Left ventricle myocardium superior (tissue), 1 donor: ENCODE measurements at regions not wholly inside any gene's neighbourhood (a gene's known extent, or its start where the extent isn't known, plus 50 kb on each side); places are given as distances from the start of the nearest gene placed in this dataset.
A peak's percentile ranks its signal among the peaks of the same experiment; 100 is the strongest.

ENCODE experiments used
- ATAC-seq: fragments of 200-7000 bp; cut with Tn5 transposase; one replicate; pipeline ENCODE4 v1.9.1; 2020; ENCODE audit warnings: mild to moderate bottlenecking, moderate library complexity
- DNase-seq: peaks from one replicate; pipeline ENCODE4 v3.0.0-alpha.2; 2020
- intact Hi-C: fragments of 100-400 bp; cut with micrococcal nuclease; formaldehyde crosslinking; loops from one replicate; pipeline ENCODE4 v1.11.0; 2022
- donor health status: DM: no; HTN: yes; CAD: no; lungs with severe emphysema.

DNA sequence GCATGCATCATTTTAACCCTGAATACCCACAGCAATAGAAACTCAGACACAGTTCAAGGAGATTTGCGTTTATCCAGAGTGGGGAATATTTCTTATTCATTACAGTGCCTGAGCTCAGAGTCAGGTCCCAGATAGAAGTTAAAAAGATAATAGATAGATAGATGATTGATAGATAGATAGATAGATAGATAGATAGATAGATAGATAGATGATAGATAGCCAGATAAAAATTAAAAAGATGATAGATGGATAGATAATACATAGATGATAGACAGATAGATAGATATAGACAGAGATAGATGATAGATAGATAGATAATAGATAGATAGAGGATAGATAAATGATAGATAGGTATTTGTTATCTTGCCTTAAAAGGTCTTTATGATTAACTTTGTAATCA is 184.7 kb downstream of the MYLK4 start:
- DNase-seq (no peak), ATAC-seq (no peak)
- intact Hi-C loops, result no loop called here

DNA sequence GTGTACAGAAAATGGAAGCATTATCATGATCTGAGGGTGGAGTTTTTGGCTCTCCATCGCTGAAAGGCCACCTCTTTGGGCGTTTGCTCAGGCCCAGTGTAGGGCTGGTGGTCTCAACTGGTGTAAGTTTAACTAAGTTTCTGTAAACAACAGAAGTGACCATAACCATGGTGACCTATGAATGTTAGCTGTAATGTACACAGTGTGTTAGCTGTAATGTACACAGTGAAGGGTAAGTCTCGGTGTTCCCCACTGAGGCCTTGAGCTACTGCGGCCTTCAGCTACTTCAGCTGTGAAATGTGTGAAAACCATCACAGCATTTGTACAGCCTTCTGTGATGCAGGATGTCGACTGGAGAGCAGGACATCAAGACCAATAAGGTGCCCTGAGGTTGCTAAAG is 185.2 kb downstream of the MYLK4 start:
- intact Hi-C loops, result no loop called here
- DNase-seq (no peak), ATAC-seq (no peak)

DNA sequence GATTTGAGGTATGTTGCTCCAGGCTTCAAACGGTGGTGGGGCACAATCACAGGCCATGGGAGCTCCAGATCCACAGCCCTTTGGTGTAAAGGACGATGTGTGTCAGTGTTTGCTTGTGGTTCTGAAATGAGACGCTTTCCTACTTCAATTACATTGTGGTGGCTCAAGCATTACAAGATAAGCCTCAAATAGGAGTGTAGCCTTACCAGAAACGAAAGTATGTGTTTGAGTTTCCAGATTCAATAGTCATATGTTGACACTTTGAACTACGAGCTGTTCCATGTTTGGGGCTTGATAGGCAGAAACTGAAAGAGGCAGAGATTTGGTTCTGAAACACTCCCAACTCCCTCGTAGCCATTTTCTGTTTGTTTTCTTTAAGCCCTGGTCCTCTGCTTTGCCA is 187.1 kb downstream of the MYLK4 start:
- no peak for DNase-seq
- intact Hi-C loops, result no loop called here
- no peak for ATAC-seq

DNA sequence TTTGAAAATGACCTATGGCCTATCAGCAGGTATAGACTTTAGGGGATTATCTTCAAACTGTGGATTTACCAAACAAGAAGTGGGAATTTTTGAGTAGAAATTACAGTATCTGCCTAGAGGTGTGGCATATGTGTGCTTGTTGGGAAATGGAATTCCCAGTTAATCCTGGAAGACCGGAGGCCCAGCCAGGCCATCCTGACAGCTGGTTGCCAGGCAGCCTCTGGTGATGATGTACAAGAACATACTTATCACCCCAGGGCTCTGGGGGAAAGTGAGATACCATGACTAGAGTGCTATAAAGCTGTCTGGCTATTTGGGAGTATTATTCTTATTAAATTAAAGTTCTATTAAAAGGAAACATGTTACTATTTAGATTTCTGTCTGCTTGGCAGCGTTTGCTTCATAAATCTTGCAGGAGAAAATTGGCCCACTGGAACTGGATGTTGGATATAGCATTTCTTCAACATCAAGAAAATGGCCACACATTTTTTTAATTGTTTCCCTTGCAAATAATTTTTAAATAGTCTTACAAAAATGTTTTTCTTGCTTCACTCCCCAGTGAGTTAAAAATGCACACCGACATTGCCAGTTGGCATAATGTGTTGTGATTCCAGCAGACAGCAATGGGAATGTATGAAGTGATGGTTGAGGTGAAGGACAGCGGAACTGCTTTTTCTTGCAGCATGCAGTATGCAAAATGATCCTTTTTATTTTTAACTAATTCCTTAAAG is 187.8 kb downstream of the MYLK4 start:
- intact Hi-C loops, result no loop called here
- DNase-seq (peak; percentile 44), ATAC-seq (peak; percentile 92)

DNA sequence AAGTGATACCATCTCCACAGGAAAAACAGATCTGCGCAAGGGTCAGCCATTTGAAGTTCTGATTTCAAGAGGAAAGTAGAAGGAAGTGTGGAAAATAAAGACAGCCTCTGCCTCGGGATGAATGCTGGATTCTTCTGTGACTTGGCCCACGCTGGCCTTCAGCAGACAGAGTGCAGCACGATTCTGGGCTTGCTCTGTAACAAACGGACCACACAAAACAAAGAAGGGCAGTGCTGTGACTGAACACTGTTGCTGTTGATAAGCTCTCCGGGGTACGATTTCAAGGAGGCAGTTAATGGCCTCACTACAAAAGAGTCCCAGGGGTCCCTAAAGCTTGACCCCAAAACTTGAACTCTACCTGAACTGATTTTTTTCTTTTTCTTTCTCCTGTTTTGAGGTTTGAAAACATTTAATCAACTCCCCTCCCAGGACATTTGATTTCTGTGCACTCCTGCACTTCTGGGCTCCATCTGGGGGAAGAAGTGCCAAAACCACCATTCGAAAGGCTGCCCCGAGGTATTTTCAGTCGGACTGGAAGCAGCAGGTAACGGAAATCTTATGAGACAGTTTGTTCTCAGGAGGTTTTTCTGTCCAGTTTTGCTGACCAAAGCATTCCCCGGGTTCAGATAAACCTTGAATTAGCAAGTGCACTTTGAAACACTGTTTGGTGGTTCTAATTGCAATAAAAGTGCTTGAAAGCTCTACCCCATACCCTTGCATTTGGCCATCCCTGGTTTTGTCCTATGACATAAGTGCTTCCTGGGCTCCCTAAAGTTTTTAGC is 189.6 kb downstream of the MYLK4 start:
- DNase-seq, result no peak
- intact Hi-C loops, result no loop called here
- no peak for ATAC-seq

DNA sequence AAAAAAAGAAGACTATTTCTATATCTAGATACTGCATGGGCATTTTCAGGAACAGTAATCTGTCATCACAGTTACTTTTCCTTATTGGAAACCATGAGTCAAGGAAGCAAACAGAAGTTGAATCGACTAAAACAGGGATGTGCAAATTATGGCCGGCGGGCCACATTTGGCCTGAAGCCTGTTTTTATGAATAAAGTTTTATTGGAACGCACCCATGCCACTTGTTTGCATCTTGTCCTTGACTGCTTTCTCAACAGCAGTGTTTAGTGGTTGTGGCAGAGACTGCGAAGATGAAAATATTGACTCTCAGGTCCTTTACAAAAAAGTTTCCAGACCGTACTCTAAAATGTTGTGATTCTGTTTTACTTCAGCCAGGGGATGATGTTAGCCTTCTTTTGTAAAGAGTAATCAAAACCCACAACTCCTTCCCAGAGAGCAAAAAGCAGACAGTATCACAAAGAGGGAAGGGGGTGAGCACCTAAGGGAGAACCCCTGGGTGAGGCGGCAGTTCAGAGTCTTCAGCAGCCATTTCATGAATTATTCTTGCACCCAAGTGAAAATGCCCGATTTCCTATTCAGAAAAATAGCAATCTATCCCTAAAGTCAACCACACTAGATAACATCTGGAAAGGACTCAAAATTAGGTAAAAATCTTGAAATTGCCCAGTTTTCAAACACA is 190.4 kb downstream of the MYLK4 start:
- DNase-seq, result no peak
- intact Hi-C loops, result no loop called here
- ATAC-seq, result no peak

DNA sequence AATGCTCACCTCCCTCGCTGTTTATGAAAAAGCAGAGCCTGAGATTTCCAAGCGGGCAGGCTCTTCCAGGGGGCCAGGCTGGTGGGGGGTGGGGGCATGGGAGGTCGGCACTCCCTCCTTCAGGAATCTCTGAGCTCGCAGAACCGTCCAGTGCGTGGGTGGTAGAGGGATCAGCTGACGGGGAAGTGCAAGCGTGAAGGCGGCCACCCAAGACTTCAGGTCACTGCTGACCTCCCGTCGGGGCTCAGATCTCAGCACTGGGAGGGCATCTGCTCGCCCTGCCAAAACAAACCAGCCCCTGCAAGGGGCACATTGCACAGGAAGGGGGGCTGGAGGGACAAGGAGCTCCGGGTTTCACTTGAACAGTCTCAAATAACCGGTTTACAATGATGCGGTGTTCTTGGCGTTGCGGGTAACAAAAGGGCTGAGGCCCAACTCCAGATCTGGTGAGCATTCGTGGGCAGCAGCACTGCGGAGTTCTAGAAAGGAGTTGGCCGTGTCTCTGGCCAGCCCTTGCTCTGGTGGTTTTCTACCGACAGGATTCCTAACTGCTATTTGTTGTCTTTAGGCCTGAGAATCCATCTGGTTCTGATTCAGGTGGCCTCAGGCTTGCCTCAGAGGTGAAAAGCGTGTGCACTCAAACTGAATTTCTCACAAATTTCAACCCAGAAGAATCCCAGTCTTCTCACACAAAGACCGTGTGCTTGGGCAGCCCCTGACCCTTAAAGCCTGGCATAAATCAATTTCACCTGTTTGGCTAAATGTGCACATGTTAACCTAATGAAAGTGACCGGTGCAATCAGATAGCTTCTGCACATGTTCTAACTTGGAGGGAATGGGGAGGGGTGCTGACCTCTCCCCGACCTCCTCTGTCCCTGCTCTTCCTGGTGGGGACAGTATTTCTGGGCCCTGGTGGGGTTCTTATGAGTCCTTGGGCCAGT is 191.6 kb downstream of the MYLK4 start:
- no peak for ATAC-seq
- DNase-seq, result no peak
- intact Hi-C loops, result no loop called here

DNA sequence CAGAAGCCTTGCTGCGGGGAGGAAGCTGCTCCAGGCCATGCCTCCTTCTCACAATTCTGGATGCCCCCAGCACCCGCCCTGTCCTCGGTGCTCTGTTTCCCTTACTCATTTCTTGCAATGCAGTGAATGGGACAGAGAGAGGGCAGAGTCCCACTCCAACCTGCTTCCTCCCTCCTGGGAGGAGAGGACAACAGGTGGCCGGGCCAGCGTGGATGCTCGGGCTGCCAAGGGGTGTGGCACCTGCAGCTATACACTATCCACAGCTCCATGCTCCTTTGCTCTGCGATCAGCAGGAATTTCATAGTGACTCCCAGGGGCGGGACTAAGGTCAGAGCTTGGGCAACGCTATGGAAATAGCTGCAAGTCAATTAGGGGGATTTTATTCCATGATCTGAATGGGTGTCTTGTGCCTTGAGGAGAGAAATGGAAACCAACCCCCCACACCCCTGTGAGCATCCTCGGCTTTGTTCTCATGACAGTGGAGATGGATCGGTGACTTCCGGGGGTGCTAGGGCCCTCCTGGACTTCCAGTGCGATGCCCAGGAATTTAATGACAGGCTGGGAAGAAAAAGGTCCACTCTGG is 192.5 kb downstream of the MYLK4 start:
- ATAC-seq (no peak), DNase-seq (no peak)
- intact Hi-C loops, result no loop called here

DNA sequence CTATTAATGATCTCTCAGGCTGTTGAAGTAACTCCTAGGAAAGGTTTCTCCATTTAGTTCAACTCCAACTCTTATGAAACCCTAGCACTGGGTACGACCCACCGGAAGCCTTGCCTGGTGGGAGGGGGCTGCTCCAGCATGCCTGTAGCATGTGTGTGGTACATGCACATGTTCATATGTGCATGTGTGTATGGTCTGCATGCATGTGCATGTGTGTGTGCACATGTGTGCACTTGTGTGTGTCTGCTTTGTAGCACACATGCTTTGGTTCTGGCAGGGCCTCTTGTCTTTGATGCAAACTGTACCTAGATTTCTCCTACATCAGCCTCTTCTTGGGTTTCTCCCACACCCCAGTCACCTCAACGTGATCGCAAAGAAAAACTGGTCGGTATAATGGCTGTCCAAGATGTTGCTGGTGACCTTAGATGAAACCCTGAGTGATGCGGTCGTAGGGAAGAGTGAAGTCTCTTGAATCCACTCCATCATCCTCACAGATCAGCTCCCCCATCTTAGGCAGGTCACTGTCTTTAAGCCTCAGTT is 193.5 kb downstream of the MYLK4 start:
- ATAC-seq (no peak), DNase-seq (no peak)
- intact Hi-C loops, result no loop called here

DNA sequence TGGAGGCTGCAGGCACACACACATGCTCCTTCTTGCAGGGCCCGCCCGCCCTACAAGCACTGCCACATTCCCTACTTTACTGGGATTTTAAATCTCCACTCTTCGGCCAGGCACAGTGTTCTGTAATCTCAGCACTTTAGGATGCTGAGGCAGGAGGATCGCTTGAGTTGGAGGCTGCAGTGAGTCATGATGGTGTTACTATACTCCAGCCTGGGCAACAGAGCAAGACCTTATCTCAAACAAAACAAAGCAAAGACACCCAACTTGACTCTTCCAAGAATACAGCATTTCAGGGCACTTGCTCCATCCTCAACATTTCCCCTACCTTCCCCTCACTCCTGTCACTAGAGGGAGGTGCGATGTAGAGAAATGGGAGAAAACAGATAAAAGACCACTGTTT is 194.0 kb downstream of the MYLK4 start:
- ATAC-seq (no peak), DNase-seq (no peak)
- intact Hi-C loops, result no loop called here

DNA sequence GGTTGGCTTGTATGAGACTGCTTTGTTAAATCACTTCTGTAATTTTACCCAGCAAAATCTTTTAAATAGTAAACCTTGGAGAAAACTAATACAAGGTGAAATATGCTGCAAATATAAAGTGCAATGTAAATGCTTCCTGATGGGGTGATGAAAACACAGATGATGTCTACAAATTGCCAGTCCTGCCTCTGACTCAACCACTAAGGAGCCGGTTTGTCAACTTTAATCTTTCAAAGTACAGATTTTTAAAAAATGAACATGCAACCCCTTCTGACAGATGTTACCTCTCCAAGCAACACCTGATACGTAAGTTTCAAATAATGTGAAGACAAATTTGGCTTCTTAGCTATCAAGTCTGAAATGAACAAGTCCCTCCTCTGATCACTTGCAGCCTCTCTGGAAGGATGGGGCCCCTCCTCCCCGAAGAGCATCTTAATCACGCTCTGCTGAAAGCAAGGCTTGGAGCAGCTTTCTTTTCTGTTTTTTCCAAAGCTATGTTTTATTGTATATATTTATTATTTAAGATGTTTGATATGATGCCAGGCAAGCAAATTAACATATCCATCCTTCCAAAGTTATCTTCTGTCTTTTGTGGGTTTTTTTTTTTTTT is 196.0 kb downstream of the MYLK4 start:
- intact Hi-C loops, result no loop called here
- DNase-seq (no peak), ATAC-seq (no peak)

DNA sequence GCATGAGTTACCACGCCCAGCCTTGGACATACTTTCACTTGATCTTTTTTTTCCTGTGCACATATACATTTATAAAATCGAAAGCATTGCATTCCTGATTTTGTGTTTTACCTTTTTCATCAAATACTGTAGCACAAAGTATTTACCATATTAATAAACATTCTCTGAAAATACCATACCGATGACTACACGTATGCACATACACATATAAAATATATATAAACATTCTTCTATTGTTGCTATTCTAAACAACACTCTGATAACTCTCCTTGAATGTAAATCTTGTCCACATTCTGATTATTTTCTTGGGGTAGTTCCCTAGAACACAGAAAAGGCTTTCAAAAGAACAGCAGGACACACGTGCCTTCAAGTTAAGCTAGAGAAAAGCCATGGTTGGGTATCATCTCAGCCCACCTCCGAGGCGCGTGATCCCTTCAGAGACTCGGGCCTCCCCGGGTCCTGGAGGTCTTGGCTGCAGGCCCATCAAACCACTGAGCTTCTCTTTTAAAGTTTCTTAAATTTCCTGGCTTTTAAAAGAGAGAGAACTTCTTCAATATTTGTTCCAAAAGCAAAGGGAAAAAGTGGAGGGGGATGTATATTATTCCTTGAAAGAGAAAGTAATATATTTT is 198.1 kb downstream of the MYLK4 start:
- DNase-seq (no peak), ATAC-seq (no peak)
- intact Hi-C loops, result no loop called here

DNA sequence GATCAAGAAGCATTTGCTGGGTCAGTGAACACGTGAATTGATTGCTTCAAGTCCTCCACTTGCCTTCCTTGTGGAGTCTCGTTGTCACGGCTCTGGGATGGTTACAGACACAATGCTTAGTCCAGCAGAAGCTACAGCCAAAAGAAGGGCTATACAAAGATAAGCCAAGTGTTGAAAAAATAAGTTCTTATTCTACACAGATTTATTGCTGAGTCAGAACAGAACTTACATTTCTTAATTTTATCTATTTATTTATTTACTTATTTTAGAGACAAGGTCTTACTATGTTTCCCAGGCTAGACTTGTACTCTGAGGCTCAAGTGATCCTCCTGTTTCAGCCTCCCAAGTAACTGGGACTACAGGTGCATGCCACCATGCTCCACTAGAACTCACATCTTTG is 199.0 kb downstream of the MYLK4 start:
- intact Hi-C loops, result no loop called here
- no peak for ATAC-seq
- DNase-seq, result no peak

DNA sequence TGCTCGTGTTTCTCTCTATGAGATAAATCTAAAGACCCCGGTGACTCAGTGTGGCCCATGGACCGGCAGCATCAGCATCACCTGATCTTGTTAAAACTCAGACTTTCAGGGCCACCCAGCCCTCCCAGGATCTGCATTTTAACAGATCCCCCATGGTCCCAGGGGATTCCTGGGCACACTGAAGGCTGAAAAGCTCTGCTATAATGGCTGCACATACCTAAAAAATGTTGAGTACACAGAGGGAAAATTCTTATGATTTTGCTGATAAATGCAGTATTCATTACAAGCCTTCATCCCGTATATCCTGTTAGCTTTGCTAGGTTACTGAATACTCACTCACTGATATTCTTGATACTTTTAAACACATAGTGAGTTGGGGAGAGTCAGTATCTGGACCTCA is 200.5 kb downstream of the MYLK4 start:
- DNase-seq (no peak), ATAC-seq (no peak)
- intact Hi-C loops, result no loop called here

DNA sequence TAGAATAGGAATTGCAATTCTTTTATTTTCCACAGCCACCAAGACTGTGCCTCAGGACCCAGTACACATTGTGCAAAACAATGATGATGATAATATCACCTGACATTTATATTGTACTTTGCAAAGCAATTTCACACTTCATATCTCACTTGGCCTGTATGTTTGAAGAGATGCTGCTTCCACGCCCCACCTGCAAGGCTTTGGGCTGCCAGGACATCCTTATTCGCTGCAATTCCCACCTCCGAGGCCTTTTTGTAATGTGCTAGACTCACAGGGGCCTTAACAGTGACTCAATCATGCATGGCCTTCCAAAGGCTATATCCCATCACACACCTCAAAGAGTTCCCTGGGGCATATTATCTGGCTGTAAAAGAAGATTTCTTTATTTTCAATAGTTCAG is 200.9 kb downstream of the MYLK4 start:
- intact Hi-C loops, result no loop called here

DNA sequence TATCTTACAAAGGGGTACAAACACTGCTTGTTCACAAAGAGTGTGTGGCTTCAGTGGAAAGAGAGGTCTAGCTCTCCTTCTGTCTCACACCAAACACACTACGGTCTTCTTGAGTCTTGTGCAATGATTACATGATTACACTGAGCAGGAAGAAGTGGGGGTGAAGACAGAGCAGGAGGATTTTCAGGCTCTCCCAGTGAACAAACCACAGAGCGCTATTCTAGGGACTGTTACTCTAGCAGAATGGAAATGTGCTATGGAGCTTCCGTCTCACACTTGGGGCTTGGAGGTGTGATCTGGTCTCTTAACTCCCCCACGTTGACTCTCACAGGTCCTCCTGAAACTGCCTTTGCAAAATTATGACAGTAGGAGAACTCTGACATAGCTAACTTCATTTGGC is 203.4 kb downstream of the MYLK4 start:
- intact Hi-C loops, result no loop called here
- no peak for DNase-seq
- ATAC-seq, result no peak

More for the DNA sequence above, 200.9 kb downstream of the MYLK4 start:
- DNase-seq (no peak), ATAC-seq (no peak)

DNA sequence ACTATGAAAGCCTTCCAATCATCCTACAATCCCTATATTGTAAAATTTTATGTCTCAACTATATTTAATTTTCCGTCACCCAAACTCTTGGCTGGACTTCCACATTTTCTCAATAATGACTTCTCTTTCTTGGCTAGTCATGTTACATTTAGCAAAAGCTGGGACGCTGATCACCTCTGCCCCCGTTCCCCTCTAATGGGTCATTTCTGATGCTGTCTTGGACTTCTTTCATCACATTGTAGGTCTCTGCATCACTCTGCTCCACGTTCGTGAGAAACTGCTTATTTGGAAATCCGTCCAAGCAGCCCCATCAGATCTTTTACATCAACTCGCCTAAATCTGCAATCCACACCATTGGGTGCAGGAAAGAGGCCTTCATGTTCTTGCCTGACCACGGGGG is 203.8 kb downstream of the MYLK4 start:
- no peak for DNase-seq
- intact Hi-C loops, result no loop called here
- ATAC-seq, result no peak
